SW 1271 (cell line): ENCODE measurements at regions not wholly inside any gene's neighbourhood (a gene's known extent, or its start where the extent isn't known, plus 50 kb on each side); places are given as distances from the start of the nearest gene placed in this dataset.
A peak's percentile ranks its signal among the peaks of the same experiment; 100 is the strongest.
"Not testable (repeated sequence)": the region's sequence is repeated elsewhere in the genome, so short reads cannot be mapped to it uniquely, and the experiment has no call there.

Source experiments
- DNase-seq, 2 experiments: peaks; one replicate each; lab custom pipeline; 2025; lab: John Stamatoyannopoulos, UW

- no peak for DNase-seq
Observed at GRCh38 chr3:82509106-82509842, 747.8 kb upstream of the GBE1 start.

- no peak for DNase-seq
Observed at GRCh38 chr3:82506204-82506603, 744.8 kb upstream of the GBE1 start.

DNA sequence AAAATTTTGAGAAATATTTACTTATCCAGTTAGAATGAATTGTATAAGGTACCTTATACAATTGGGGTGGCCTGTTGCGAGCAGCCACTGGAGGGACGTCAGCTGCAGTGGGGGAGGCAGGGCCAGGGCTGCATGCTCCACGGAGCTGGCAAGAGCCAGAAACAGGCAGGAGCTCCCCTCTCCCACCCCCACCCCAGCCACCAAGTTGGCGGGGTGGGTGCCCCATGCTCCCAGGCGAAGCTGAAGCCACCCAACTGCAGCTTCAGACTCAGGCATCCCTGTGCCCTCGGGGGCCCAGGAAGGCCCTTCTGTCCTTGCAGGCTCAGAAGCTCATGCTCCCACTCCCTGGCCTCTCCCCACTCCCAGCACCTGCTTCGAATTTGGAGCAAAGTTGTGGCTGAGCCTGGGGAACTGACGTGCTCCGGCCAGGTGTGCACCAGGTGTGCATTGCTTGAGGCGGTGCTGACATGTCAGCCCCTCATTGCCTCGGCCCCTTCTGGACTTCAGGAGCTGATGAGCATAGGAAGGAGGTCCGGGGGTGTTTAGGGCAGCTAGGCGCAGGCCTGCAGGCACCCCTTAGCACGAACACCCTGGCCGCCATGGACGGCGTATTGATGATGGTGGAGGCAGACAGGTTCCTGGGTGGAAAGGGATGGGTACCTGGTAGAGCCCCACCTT, 743.8 kb upstream of the GBE1 start:
- no peak for DNase-seq

GRCh38 chr3:82498186-82498585, 736.7 kb upstream of the GBE1 start:
- DNase-seq, result no peak

- peak in 1 of 2 experiments; percentile 9 for DNase-seq
Observed at GRCh38 chr3:82496890-82497560, 735.6 kb upstream of the GBE1 start.

DNA sequence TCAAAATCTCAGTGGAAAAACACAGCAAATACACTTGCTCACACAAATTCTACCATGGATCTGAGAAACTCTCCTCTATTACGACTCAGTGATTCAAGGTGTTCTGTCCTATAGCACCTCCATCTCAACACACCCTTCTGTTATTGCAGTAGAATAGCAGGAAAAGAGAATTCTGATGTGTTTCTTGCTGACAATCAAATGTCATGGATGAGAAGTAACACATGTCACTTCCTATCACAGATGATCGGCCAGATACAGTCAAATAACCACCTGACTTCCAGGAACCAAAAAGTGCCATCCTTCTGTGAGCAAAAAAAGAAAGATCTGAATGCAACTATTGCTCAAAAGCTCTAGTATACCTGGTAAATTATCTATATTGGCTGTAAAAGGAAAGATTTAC, 734.2 kb upstream of the GBE1 start:
- no peak for DNase-seq

DNA sequence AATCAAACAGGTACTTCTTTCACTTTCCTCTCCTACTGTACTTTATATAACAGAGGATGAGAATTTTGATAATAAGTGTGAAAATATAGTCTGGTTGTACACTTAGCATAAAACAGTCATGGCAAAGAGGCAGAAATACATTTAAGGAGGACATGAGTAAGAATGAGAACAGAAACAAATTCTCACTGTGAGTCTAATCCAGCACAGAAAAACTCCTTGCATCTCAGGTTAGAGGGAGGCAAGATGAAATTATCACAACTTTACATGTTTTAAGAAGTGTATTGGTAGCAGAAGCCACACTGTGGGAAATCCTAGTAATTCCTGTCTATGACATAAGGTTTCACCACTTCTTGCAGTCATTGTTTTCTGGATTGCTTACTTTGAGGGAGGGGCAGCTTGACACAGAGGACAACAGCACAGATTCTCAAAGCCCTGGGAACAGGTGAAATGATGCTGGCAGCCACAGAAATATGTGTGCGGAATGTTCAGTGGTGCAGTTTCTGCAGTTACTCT, 733.6 kb upstream of the GBE1 start:
- no peak for DNase-seq

DNA sequence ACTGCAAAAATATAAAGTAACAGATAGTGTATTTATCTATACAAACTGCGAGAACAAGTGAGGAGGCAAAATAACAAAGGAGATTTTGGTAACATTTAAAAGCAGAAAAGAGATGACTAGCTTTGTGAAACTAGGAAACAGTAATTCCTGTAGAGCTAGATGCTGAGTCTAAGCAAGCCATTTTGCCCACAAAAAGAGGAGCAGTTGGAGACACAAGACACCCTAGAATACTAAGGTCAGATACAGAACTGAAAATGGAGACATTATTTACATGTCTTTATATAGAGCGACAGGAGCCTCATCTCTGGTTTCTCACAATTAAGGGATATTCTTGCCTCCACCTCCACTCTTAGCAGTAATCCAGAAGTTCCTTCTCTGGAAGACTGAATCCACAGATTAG, 732.4 kb upstream of the GBE1 start:
- no peak for DNase-seq

- DNase-seq, result no peak
Observed at GRCh38 chr3:82475306-82475705, 713.9 kb upstream of the GBE1 start.

- peak in 1 of 2 experiments; percentile 3 for DNase-seq
Observed at GRCh38 chr3:82474711-82475110, 713.3 kb upstream of the GBE1 start.

DNA sequence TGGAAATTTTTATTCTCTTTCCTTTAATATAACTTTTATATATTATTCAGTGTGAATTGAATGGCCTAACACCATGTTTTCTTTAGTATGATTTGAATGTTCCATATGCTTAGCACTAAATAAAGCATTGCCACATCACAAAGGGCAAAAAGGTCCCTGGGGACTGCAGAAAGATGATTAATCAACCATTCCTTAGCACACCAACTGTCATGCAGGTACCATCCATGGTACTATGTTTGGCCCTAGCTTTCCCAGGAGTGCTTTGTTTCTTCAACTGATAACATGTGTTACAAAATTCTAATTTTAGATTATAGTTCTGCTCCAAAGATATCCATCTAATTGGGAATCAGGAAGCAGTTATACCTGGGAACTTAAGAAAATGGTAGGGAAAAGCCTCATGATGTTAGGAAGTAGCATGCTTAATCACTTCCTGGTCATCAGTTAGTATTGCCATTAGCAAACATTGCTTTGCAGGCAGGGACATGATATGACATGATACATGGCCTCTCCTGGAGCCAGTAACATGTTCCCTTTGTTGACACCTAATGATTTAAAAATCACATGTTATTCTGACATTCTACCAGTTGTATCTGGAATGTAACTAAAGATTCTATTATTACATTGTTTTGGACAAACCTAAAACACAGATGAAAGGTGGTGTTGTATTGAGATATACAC, 712.6 kb upstream of the GBE1 start:
- DNase-seq, result no peak

GRCh38 chr3:82467051-82467450, 705.6 kb upstream of the GBE1 start:
- DNase-seq, result no peak

DNA sequence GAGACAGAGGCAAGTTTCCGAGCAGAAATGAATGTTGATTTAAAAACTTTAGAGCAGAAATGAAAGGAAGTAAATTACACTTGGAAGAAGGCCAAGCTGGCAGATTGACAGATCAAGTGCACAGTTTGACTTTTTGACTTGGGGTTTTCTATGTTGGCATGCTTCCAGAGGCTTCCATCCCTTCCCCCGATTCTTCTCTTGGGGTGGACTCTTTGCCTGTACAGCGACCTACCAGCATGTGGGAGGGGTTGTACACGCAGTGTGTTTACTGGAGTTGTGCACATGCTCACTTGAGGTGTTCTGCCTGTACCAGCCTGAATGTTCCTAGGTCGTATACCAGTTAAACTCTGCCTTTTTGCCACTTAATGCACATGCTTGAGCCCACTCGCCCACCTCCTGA, 701.5 kb upstream of the GBE1 start:
- no peak for DNase-seq

- DNase-seq, result no peak
Observed at GRCh38 chr3:82461049-82461889, 699.8 kb upstream of the GBE1 start.

- no peak for DNase-seq
Observed at GRCh38 chr3:82448320-82448719, 686.9 kb upstream of the GBE1 start.

GRCh38 chr3:82428821-82429220, 667.4 kb upstream of the GBE1 start:
- DNase-seq, result not testable (repeated sequence)

GRCh38 chr3:82424031-82424339, 662.5 kb upstream of the GBE1 start:
- DNase-seq, result no peak

DNA sequence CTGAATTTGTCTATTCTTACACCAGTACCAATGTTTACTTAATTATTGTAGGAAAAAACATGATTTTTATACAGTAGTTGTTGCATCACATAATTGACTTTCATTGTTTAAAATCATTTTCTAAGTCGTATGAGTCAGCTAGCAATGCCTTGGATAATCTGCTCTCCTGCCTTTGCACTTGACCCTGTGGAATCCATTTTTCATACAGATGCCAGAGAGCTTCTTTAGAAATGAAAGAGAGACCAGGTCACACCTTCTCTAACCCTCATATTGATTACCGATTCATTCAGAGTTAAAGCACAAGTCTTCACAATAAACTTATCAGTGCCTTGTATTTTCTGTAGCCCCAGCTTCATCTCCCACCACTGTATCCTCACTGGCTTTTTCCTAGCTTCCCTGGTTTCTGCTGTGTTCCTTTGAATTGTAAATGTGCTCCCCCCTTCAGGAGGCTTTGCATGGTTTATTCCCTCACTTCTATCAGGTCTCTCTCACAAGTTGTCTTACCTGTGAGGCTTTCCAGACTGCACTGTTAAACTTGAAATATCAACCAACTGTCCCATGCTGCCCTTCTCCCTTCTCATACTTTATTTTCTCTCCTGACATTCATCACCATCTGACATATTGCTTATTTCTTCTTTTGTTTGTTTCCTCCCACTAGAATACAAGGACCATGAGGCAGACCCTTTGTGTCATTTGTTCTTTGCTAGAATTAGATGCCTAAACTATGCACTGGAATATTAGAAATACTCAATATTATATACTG, 662.0 kb upstream of the GBE1 start:
- no peak for DNase-seq

- DNase-seq, result no peak
Observed at GRCh38 chr3:82416830-82417229, 655.4 kb upstream of the GBE1 start.

DNA sequence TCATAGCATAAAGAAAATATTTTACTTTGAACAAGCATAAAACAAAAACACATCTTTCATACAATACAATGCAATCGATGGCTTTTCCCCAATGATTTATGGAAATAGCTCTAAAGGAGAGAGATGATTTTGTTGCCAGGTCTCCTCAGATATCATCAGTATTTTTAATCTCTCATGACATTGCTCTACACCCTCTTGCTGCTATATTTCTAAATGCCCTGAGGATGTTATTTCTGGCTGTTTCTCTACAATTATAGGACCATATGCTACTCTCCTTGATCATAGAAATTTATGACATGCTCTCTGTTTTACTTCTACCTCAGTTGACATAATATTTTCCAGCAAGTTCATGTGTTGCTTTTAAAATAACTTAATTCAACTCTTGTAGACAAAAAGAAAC, 654.9 kb upstream of the GBE1 start:
- no peak for DNase-seq

DNA sequence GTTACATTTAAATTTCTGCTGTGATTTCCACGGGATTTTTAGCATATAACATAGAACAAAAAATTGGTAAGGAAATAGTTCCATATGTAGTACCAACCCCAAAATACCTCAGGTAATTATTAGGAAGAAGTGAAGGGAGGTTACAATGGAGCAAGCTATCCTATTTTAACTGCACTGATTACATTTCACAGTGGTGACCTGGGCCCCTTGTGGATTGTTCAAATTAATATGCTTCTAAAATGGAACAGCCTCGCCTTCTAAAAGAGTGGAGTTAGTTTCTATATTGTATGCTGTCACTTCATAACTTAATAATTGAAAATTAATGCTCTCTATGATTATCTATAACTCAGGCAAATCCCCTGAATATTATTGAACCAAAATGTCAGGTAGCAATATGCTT, 651.7 kb upstream of the GBE1 start:
- no peak for DNase-seq
